Kidney capillary endothelial cell (primary cell): ENCODE measurements at regions not wholly inside any gene's neighbourhood (a gene's known extent, or its start where the extent isn't known, plus 50 kb on each side); places are given as distances from the start of the nearest gene placed in this dataset.

Experiments used
- DNase-seq: peaks from one replicate; pipeline ENCODE4 v3.0.0-alpha.2; 2018; ENCODE audit warnings: low spot score

DNA sequence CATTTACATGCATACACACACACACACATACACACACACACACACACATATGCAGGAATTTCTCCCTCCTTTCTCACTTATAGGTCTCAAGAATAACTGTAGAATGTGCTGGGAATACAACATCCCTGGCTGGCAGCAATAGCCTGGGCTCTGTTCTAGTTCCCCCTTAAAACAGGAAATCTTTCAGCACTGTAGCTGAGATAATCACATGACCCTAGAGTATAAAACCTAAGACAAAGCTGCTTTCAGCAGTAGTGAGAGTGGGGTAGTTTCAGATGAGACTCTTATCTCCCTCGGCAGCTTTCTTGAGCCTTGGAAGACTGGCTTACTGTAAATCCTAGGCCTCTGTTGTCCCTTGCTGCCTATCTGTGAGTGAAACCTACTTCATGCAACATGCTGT, 137.4 kb upstream of the AKR1E2 start:
- no peak for DNase-seq

DNA sequence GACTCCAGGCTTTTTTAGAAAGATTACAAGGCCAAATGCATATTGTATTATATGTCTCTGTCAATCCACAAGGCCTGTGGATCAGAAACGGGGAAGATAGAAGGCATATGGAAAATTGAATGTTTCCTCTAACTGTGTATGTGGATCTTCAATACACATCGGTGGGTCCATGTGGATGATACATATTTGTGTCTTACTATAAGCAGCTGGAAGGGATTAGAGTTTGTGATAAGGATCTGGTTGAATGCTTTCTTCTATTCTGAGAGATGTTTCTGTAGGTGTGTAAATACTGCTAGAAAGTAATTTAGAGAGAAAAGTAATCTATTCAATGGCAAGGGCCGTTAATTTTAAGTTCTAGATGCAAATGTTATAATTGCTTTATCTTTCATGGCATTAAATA, 137.8 kb upstream of the AKR1E2 start:
- no peak for DNase-seq

DNA sequence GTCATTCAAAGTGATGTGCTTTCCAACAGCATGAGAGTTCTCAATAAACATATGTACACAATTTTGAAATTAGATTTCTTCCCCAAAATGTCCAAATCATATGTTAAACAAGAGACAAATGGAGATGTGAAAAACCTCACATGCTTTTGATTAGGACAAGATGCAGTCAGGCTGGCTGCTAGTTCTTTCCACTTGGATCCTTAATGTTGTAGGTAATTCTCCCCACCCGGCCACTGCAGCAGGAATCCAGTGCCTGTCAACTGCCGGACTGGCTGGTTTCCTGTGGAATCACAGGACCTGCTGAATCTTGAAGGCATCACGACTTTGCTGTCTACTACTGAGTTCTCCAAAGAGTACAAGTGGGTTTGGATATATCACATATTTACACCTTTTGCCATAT, 138.6 kb upstream of the AKR1E2 start:
- no peak for DNase-seq

DNA sequence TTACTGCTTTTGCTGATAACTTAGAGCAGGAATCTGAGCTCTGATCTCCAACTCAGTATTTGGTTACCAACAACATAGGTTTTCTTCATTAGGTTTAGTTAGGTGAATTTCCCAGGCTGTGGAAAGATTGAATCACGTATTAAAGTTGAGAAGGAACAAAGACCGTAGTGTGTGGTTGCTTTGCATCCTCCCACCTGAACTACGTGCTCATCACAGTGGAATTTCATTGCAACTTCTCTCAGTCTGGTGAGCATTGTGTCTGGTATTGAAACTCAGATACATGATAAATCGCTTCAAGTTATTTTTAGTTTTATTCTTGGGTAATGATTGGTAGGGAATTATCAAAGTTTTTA, 139.4 kb upstream of the AKR1E2 start:
- no peak for DNase-seq

DNA sequence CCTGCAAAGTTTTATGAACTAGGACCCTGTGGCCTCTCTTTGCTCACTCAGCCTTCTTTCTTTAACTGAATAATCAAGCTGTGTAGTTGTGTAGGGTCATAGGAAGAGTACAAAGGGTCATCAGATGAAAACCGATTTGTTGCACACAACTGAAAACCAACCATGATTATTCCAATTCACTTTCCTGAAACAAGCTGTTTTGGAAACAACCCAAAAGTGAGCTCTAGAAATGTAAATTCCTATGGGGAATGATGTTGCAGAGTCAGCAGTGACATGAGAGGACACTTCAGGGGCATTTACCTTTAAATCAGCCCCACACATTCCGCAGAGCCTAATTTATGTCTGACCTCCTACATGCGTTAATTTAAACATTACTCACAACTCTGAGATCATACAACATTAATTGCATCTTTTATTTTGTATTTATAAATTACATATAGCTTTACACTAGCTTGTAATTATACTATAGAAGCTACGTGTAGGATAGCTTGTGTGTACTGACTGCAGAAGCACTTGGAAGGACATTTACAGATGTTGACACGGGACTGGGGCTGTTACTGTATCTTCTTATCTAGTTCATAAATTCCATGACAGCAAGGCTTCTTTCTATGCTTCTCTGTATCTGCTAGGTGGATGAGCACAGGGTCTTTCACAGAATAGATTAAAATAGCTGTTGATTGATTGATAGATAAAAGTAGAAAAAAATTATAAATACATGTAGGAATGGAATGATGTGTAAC, 139.9 kb upstream of the AKR1E2 start:
- no peak for DNase-seq

DNA sequence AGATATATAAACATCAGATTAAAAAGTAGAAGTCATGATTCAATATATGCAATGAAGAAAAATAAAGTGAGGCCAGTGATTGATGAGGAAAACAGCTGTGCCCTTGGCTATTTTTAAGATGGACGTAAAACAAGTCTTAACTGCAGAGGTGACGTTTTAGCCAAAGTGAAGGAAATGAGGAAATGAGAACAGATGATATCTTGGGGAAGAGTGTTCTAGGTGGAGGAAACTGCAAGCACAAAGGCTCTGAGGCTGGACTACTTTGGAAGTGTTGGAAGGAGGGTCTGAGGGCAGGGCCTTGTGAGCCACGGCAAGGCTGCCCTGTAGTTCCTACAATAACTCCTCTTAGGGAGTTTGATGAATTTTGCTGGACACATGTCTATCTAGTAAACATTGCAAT, 140.5 kb upstream of the AKR1E2 start:
- DNase-seq = no peak

DNA sequence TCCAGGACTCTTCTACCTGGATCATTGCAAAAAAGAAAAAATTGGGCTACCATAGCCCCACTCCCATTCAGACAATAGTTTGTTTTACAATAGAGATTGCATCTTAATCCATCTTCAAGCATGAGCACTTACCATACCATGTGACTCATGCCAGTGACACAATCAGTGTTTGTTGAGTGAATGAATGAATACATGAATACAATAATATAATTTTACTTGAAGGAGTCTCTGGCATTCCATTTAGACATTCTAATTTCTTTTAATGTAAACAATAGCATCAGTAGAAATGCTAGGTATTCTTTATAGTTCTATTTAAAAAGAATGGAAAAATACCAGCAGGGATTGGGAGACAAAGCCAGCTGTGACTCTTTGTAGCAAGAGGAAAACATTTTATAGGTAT, 141.6 kb upstream of the AKR1E2 start:
- no peak for DNase-seq

DNA sequence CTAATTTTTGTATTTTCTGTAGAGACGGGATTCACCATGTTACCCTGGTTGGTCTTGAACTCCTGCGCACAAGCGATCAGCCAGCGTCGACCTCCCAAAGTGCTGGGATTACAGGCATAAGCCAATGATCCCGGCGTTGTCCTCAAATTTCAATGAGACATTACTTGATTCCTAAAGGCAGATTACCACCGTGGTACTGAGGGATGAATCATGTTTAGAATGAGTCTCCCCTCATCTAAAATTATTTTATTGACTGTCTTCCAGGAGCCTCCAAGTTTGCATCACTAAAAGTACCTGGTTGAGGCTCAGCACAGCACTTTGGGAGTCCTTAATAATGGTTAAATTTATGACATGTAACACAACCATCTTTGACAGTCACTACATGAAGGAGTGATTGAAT, 142.2 kb upstream of the AKR1E2 start:
- no peak for DNase-seq

DNA sequence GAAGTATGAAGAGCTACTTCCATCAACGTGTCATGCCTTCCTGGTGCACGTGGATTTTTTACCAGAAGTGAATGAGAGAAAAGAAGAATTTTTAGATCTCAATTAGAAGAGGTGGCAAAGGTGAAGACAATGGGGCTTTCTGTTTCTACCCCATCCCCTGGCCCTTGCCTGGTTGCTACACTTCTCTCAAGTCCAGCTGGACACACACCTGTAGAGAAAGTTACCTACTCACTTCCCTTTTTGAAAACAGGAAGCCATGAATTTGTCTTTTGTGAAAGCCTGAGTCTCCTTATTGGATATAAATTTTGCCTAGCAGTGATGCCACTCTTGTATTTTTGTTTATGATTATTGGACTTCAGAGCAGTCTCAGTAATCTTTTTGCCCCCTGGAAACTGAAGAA, 142.9 kb upstream of the AKR1E2 start:
- DNase-seq = no peak

DNA sequence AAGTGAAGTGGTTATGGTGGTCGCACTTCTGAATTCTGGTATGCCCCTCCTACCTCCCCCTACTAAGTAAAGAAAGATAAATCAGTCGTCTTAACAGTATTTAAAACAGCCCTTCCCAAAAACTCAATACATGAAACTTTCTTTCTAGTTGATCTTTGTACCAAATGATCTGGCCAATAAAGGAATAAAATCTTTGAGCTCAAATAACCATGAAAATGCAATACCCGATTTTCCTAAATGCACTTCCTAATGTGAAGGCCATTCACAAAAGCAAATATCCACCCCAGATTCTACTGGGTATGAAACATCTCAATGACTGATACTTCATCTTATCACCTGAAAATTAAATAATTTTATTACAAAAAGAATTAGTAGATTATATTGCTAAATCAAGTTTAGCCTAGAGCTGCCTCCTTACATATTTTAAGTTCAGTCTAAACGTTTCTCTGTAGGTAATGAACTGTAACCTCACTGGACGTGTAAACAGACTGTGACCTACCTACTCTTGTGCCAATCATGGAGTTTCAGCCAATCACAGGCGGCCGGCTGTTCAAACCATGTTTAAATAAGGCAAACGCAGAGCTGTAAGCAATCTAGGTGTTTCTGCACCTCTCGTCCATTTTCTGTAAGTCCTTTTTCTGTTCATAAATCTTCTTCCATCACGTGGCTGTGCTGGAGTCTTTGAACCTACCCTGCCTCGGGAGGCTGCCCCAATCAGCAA, 146.9 kb upstream of the AKR1E2 start:
- no peak for DNase-seq

DNA sequence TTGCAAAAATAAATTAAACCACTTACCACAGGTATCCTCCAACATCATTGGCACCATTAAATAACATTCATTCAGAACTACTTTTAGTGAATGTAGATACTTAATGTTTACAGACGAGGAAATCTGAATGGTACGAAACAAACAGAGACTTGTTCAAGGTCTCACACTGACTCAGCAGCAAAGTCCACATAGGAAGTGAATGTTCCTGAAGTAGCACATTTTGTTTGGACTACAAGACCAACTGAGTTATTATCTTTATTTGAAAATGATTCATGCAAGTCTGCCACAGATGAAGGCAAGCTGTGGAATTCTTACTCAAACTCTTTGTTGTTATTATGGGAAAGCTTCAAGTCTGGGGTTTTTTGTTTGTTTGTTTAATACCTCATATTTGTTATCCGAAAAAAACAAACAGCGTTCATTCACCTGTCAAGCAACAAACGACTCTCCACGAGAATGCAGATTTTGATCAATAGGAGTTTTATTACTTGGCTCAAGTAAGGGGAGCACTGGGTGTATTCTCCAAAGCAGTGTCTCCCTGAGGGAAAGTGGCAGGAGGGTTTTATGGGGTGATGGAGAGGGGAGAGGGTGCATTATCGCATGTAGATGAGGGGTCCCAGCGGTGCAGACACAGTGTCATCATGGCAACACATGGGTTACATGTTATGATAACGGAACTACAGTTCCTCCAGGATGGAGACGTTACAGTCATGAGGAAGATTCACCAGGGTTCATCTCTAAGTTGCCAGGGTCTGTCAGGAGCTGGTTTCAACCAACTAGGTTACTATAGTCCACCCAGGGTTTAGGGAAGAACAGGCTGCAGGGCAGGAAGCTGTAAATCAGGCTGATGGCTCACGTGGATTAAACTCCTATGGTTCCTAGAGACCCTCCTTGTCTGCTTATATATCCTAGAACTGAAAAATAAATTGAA, 147.7 kb upstream of the AKR1E2 start:
- peak; percentile 47 for DNase-seq

DNA sequence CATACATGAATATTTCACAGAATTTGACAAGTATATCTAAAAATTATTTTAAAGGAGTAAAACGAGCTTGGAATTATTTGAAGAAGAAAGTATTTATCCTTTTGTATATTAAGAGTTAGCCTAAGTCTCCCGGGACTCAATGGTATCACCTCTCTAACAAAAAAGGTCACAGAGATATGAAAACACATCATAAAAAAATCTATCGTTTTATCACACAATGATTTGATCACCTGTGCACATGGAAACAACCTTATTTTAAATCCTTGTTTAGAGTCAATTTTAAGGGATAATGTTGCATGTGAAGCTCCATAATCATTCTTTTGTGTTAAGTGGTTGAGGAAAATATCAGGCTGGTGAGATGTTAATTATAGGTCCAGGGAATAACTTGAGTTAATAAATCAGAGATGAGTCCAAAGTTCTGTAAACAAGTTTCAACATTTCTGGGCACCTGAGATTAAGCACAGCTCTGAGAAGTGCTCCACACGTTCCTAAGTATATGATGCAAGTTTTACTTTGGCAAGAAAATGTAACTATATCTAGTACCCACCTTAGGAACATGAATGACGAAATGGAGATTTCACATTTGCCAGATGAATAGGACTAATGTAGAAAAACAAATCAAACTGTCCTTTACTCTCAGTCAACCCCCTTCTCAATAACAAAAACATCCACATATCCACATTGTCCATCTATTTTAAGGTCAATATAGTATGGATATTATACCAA, 148.5 kb upstream of the AKR1E2 start:
- DNase-seq = no peak

DNA sequence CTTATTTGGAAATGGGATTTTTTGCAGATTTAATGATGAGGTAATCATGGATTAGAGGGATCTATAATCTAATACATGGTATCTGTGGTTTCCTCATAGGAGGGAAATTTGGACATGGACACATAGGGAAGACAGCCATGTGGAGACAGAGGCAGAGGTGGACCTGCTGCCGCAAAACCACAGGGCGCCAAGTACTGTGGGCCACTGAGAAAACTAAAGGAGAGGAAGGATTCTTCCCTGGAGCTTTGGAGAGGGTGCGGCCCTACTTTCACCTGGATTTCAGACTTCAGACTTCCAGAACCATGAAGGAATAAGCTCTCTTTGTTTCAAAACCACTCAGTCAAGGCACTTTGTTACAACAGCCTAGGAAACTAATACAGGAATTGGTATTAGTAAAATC, 149.4 kb upstream of the AKR1E2 start:
- DNase-seq = no peak

DNA sequence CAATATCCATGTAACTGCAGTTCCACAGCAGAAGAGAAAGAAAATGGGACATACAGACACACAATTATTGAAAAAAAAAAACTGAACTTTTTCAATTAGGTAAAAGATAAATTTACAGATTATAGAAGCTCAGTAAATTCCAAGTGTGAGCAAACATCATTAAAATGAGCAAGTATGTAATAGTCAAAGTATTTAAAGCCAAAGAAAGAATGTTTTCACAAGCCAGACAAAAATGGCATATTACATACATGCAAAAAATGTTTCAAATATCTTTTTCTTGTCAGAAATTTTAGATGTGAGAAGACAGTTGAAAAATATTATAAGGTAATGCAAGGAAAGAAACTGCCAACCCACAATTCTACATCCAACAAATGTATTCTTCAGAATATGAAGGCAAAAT, 150.2 kb upstream of the AKR1E2 start:
- DNase-seq = no peak

DNA sequence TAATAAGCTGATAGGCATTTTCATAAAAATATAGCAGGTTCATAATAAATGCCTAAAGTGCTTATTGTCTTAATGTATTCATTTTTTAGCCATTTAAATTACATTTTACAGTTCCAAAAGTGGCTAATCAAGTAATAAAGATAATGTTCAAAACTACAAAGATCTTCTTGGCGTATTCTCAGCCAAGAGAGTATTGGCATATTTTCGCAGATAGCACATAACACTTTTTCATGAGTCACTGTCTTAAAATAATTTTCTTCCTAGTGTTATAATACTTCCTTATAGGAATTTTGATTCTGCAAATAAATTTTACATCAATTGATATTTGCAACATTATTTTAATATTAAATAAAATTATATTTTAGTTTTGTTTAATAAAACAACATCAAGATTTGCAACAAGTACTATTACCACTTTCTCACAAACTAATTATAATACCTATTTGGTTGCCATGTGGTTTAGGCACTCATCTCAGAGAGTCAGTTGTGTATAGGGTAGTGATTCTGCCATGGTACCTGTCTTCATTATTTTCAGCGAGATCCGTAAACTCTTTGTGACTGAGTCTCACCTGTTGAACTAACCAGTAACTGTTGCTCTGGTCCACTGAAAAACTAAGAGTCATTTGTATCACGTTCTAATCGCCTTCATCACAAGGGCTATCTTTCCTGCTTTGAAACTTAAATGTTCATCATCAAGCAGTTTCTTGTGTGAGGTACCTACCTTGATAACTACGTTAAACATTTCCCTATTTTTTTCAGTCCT, 152.5 kb upstream of the AKR1E2 start:
- no peak for DNase-seq

DNA sequence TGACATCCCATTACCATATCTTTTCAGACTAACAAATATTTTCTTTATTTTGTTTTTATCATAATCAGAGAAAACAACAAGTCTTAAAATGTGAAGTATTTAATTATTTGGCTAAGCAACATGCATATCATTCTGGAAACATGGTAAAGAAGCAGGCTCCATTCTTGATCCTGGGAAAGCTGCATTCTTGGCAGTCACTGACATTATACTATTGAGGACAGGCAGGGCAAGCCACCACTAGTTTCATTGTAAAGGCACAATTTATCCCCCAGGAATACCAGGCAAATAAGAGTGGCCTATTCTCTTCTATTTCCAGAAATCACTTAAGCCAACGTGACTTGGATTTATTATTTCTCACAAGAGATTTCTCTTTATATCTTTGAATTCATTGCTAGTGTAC, 153.8 kb upstream of the AKR1E2 start:
- no peak for DNase-seq

DNA sequence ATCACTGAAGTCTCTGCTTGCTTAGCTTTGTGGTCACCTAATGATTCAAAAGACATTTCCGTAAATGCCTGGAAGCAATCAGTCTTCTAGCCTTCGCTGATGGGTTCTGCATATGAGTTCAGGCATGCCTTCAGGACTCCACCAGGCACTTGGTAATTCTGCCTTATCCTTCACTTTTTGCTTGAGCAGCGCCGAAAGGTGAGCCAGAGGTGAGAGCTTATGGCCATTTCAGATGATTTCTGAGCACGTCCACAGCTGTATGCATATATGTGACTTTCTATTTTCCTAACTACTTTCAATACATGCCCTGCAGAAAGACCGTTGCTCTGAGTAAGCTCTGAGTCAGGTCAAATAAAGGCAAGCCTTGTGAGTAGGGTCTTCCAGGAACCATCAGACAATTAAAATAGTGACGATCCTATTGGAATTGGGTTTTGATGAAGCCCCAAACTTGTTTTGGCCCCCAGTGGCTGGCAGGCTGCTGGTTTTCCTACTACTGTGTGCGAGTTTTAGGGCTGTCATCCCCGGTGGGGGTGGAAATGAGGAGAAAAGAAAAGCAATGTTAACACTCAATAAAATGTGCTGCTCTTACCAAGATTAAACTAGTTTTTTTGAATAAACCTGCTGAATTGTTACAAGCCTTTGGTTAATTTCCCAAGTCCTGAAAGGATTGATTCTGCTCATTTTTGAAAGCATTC, 154.4 kb upstream of the AKR1E2 start:
- DNase-seq = no peak

DNA sequence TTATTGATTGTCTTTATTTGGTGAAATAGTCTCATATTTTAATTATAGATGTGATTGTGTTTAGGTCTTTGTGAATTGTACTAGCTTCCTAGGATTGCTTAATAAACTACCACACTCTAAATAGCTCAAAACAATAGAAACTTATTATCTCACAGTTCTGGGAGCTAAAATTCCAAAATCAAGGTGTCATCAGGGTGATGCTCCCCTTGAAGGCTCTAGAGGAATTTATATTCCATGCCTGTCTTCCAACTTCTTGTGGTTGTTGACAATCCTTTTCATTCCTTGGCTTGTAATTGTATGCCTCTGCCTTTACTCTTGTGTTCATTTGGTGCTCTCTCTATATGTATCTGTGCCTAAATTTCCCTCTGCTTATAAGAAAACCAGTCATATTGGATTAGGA, 155.3 kb upstream of the AKR1E2 start:
- no peak for DNase-seq

DNA sequence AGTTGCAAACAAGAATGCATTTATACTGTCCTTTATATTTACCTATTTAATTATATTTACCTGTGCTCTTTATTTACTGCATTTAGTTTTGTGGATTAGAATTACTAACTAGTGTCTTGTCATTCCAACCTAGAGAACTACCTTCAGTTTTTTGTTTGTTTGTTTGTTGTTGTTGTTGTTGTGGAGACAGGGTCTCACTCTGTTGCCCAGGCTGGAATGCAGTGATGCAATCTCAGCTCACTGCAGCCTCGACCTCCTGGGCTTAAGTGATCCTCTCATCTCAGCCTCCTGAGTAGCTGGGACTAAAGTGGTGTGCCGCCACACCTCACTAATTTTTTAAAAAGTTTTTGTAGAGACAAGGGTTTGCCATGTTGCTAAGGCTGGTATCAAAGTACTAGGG, 156.4 kb upstream of the AKR1E2 start:
- DNase-seq = no peak

DNA sequence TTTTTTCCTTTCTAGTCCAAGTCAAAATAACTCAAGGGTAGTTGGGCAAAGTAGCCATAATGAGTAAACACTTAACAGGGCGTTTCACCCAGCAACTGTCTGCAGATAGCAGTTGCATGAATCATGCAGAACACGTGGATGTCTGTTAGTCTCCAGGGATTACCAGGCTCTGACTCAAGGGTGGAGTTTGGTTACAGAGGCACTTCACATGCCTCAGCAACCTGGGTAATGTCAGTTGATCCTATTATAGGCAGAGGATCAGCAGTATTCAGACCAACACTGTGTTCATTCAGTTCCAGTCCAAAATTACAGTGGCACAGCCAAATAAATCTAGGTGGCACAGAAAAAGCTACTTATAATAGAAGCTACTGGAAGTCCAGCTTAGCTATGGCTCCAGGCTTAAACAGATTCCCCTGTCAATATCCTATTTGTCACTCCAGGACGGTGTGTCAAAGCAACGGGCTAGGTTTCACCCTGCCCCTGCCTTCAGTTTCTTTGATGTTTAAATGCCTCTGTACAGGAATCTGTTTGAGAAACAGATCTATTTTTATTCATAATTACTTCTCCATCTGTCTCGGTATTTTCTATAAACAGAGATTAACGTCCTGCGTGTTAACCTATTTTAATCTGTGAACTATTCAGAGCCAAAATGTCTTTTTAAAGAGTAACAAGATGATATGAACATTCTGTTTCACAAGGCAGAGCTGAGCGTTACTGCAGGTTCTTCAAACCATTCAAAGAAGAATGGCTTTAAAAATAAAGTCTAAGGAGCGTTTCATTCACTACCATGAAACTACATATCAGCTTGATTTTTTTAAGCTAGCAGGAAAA, 162.6 kb upstream of the AKR1E2 start:
- peak; percentile 96 for DNase-seq
